GM15510 (cell line): ENCODE measurements at regions not wholly inside any gene's neighbourhood (a gene's known extent, or its start where the extent isn't known, plus 50 kb on each side); places are given as distances from the start of the nearest gene placed in this dataset.

Experiments
- POLR2A ChIP-seq: IDR thresholded peaks from 3 replicates; pipeline ENCODE4 v1.6.1; 2011; ENCODE audit warnings: borderline replicate concordance; ENCODE audit not compliant: insufficient read length; ENCODE audit errors: extremely low read depth

DNA sequence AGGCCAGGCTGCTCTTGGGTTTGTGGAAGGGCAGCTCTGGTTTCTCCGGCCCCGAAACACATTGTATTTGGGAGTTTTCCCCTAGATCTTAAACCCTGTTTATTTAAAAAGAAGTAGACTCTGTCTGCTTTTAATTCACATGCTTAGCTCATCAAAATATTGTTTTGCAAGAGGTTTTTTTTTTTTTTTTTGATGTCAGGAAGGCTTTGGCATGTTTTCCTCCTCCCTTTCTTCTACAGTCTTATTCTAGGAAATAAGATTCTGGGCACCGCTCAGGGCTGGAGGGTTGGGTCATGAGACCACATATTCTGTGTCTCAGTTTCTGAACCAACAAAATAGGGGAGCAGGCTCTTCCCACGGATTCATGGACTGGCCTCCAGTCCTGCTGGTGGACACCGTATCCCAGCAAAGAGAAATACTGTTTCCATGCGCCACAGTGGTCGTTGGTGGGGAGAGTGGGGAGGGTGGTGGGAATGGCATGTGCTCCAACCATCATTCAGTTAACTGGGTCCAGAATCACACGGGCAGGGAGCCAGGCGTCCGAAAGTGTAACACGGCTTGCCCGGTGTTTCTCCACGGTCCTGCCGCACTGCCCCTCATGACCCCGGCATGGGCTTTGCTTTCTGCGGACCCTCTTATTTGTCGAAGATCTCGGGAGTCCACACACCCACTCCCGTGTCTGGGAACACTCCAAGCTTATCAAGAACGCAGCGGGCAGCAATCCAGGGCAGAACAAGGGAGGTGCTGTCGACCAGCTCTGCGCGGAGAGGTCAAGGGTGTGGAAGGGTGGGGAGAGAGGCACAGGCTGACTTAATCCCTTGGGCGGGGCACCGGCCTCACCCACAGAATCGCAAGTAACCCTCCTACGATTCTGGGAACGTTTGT lies 176.7 kb downstream of the GLI2 start:
- no peak for TF ChIP-seq POLR2A

DNA sequence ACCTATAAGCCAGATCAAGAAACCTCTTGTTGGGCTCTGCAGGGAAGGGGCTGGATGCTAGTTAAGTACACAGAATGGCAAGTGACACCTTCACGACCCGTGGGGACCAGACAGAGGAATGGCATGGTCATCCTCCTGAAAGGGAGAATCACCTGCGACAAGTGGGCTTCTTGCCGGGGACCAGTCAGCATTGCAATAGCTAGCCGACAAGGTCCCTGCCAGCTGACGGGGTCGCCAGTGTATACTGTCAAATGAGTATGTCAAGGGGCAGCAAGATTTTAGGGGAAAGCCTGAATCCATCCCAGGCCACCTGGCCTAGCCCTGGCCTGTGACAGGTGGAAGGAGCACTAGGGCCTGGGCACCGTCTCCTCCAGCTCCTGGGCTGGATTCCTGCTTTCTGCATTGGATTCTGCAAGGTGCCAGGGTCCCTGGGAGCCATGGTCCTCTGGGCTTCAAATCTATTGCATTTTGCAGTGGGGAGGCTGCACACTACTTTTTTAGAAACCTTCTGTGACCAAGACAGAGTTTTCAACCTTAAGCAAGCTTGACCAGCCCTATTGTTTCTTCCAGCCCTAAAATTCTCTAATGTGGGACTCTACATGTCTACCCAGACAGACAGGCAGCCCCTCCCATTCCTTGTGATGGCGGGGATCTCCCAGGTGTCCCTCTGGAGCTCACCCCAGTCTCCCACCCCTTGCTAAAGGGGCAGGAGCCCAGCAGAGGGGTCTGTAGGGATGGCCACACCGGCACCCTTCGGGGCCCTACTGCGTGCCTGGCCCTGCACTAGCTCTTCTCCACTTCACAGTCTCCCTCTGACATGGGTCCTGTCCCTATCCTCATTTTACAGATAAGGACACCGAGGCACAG lies 178.5 kb downstream of the GLI2 start:
- TF ChIP-seq POLR2A: no peak

DNA sequence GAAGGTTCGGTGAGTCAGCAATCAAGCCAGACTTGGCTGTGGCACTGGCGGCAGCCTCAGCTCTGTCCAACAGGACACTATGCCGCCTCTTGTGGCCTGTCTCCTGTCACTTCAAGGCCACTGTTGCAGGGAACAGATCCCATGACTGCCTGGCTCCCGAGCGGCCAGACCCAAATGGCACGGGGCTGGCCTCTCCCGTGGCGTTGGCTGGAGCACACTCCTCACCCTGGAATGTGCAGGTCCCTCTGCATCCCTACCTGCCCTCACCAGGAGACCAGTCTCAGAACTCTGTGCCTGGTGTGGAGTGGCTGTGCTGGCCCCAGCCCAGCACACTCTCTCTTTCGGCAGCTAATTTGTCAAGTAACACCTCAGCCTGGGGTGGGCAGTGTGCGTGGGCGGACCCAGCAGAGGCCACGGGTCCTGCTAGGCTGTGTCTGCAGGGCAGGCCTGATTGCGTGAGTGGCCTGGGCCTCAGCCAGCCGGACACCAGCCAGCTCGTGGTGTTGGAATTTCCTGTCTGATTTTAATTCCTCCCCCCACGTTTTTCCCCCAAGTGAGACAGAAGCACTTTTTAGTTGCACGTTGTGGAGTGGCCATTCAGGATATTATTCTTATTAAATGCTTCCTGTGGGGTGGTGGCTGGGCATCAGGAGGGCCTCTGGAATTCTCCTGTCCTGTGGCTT lies 179.3 kb downstream of the GLI2 start:
- TF ChIP-seq POLR2A: no peak

DNA sequence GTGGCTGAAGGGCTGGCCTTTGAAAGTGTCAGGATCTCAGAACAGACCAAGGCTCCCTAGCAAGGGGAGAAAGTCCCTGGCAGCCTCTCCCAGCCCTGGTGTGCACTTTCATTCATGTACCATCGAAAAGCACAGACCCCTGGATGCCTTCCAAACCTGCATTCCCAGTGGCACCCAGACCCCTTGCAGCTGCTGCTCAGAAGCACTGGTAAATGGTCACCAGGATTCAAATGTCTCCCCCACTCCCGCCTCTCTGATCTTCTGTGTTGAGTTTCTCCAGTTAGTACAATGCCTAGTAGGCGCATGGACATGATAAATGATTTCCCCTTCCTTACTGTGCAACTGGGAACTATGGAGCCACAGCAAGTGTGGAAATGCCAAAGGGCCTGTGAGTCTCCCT lies 180.0 kb downstream of the GLI2 start:
- TF ChIP-seq POLR2A: no peak

DNA sequence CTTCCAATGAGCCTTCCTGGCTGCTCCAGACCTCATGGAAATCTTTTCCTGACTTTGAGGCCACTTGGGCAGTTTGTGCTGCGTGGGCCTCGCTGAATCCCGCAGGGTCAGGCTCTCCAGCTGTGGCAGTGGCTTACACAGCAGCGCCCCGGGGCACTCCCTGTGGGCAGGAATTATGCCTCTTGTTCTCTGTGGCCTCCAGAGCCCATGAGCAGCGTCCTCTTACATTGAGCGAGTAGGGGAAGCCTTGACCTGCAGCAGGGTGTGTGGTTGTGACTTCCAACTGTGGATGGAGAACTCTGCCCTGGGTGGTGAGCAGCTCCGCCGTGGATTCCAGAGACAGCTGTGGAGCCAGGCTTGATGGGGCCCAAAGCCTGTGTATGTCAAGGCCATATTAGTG lies 180.8 kb downstream of the GLI2 start:
- TF ChIP-seq POLR2A: no peak

GRCh38 chr2:120917886-120918285 lies 182.2 kb downstream of the GLI2 start:
- no peak for TF ChIP-seq POLR2A

DNA sequence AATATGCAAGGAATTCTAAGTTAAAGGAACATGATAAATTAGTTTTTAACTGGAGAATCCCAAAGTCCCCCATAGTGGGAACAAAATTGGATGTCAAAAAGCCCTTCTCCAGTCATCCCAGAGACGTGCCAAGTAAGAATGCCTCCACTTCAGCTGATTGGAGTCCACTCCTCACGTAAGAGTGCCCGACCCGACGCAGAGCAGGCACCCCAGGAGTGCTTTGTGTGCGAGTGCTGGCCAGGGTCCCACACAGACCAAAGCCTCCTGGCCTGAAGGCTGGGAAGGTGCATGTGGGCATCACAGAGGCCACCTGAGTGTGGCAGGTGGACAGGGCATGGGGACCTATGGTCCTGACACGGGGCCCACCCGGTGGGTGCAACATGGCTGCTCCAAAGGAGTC lies 183.5 kb downstream of the GLI2 start:
- no peak for TF ChIP-seq POLR2A

DNA sequence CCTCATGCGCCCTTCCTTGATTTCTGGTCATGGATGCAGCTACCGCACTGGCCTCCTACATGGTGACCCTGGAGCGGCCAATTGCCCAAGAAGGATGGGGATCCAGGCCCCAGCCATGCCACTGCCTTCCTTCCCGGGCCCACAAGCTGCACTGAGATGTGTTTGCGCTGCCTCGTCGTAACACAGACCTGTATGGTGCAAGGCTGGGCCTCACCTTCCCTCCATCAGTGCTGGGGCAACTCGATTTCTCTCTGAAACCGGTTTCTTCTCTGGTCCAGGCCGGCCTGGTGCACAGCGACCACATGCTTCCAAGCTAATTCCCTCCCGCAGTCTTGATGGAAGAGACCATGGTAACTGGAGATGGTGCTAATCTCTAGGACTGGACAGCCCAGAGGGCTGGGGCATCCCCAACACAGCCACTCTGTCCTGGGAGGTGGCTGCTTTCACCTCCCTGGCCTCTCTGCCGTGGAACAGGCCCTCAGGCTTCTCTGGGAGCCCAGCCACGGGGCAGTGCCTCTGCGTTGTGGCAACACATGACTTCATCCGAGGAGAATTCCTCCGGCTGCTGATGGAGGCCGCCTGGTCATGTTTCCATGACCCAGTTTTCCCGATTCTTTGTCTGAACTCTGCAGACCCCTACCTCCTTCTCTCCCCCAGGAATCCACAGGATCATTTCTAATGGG lies 184.2 kb downstream of the GLI2 start:
- no peak for TF ChIP-seq POLR2A

DNA sequence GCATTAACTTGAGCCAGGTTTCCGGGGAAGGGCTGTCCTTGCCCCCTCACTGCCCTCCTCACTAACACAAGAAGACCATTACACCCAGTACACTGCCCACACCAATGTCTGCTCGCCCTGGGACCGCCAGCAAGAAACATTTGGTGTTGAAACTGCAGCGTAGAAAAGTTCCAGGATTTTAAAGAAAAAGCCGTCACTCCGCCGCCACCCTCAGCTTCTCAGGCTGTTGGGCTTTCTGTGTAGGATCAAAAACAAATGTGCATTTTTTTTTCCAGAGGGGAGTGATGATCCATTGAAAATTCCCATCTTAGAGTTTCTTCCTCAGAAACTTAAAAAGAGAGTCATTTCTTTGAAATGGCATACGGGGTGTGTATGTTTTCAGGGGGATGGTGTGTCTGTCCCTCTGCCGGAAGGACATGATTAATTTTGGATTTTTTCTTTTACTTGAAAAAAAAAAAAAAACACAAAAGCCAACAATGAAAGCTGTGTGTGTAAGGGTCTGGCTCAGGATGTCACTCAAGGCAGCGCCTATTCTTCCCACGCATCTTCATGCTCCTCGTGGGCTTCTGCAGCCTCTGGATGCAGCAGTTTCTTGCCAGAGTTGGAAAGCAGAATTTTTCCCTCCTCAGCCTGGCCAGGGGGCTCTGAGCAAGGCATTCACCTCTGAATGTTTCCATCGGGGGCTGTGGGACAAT lies 184.9 kb downstream of the GLI2 start:
- TF ChIP-seq POLR2A: no peak

DNA sequence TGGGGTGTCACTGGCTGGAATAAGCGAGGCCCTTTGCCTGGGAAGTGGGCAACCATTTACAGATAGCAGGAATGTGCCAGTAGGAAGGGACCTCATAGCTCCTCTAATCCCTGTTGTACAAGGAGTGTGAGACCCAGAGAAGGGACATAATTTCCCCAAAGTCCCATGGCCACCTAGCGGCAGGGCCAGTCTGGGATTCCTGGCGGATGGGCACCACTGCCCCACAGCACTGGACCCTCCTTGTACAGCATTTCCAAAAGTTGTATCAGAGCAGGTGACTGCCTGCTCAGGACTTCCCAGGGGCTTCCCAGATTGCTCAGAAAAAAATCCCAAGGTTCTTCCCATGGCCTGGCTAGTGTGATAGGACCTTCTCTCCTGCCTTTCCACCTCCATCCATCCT lies 185.8 kb downstream of the GLI2 start:
- no peak for TF ChIP-seq POLR2A

DNA sequence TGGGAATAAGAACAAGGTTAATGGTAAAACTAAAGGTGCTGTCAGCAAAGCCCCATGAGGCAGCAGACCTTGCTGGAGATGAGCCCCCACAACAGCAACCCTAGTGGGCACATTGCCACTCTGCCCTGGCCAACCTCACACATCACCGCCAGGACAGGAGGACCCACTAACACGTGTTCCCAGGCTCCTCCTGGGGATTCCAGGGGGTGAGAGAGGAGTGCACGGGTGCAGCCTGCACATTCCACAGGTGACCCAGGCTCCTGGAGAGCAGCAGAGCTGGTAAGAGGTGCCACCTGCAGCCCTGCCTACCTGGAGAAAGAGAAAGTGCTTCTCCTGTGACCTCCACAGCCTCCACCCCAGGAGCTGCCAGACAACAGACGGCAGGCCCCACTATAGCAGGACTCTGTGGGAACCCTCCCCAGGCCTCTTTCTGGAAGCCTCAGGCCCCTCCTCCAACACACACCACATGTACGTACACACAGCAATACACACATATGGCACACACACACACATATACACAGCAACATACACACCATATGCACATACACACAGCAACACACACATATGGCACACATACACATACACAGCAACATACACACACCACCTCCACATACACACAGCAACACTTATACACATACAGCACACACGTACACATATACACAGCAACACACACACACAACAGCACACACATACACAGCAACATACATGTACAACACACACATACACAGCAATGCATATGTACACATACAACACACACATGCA lies 187.1 kb downstream of the GLI2 start:
- TF ChIP-seq POLR2A: no peak

DNA sequence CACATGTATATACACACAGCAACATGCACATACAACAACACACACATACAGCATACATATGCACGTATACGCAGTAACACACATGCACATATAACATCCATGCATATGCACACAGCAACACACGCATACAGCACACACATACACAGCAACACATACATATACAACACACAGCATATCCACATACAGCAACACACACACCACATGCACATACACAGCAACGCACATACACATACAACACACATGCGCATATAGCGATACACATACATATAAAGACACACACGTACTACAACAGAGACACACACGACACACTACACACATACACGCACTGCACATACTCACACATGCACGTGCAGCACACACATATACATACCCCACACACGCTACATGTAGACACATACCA lies 187.8 kb downstream of the GLI2 start:
- TF ChIP-seq POLR2A: no peak

- no peak for TF ChIP-seq POLR2A
Measured at GRCh38 chr2:120924924-120925323, 189.3 kb downstream of the GLI2 start.
